ENCODE measurements at regions not wholly inside any gene's neighbourhood (a gene's known extent, or its start where the extent isn't known, plus 50 kb on each side); places are given as distances from the start of the nearest gene placed in this dataset.

GRCh38 chr10:27433976-27434375 is 70.1 kb upstream of the RAB18 start:
- FAIRE-seq (no peak), DNase-seq (ENCODE audit: insufficient read length) (no peak)
- TF ChIP-seq POLR2A (IDR thresholded peaks at IDR 0.05; ENCODE audit: low read depth, low read length), result no peak
- TF ChIP-seq TAF1 (IDR thresholded peaks at IDR 0.05; ENCODE audit: borderline replicate concordance, low read depth, low read length), result no peak
- TF ChIP-seq POLR2AphosphoS5 (IDR thresholded peaks at IDR 0.05; ENCODE audit: low read depth, low read length), result no peak

GRCh38 chr10:27426948-27427467 is 77.1 kb upstream of the RAB18 start:
- no peak for FAIRE-seq
- TF ChIP-seq POLR2A (IDR thresholded peaks at IDR 0.05; ENCODE audit: low read depth, low read length) (no peak), POLR2AphosphoS5 (IDR thresholded peaks at IDR 0.05; ENCODE audit: low read depth, low read length) (no peak), TAF1 (IDR thresholded peaks at IDR 0.05; ENCODE audit: borderline replicate concordance, low read depth, low read length) (no peak)
- no peak for DNase-seq (ENCODE audit: insufficient read length)

GRCh38 chr10:27413831-27414348 is 90.2 kb upstream of the RAB18 start:
- DNase-seq (ENCODE audit: insufficient read length), result no peak
- FAIRE-seq, result no peak
- TF ChIP-seq TAF1 (IDR thresholded peaks at IDR 0.05; ENCODE audit: borderline replicate concordance, low read depth, low read length) (no peak), POLR2AphosphoS5 (IDR thresholded peaks at IDR 0.05; ENCODE audit: low read depth, low read length) (no peak), POLR2A (IDR thresholded peaks at IDR 0.05; ENCODE audit: low read depth, low read length) (no peak)

- DNase-seq (ENCODE audit: insufficient read length) (no peak), FAIRE-seq (no peak)
- TF ChIP-seq POLR2A (IDR thresholded peaks at IDR 0.05; ENCODE audit: low read depth, low read length) (no peak), POLR2AphosphoS5 (IDR thresholded peaks at IDR 0.05; ENCODE audit: low read depth, low read length) (no peak), TAF1 (IDR thresholded peaks at IDR 0.05; ENCODE audit: borderline replicate concordance, low read depth, low read length) (no peak)
These were observed 90.7 kb upstream of the RAB18 start for GRCh38 chr10:27413387-27413786.

GRCh38 chr10:27410153-27410552 is 94.0 kb upstream of the RAB18 start:
- TF ChIP-seq POLR2AphosphoS5 (IDR thresholded peaks at IDR 0.05; ENCODE audit: low read depth, low read length) (no peak), TAF1 (IDR thresholded peaks at IDR 0.05; ENCODE audit: borderline replicate concordance, low read depth, low read length) (no peak), POLR2A (IDR thresholded peaks at IDR 0.05; ENCODE audit: low read depth, low read length) (no peak)
- no peak for DNase-seq (ENCODE audit: insufficient read length)
- FAIRE-seq, result no peak

- TF ChIP-seq POLR2A (IDR thresholded peaks at IDR 0.05; ENCODE audit: low read depth, low read length) (no peak), POLR2AphosphoS5 (IDR thresholded peaks at IDR 0.05; ENCODE audit: low read depth, low read length) (no peak), TAF1 (IDR thresholded peaks at IDR 0.05; ENCODE audit: borderline replicate concordance, low read depth, low read length) (no peak)
- no peak for FAIRE-seq
- no peak for DNase-seq (ENCODE audit: insufficient read length)
These were observed 96.8 kb upstream of the RAB18 start for GRCh38 chr10:27407271-27407670.

GRCh38 chr10:27399871-27400270 is 104.2 kb upstream of the RAB18 start:
- DNase-seq (ENCODE audit: insufficient read length) (no peak), FAIRE-seq (no peak)
- TF ChIP-seq POLR2AphosphoS5 (IDR thresholded peaks at IDR 0.05; ENCODE audit: low read depth, low read length), result no peak
- TF ChIP-seq POLR2A (IDR thresholded peaks at IDR 0.05; ENCODE audit: low read depth, low read length), result no peak
- no peak for TF ChIP-seq TAF1 (IDR thresholded peaks at IDR 0.05; ENCODE audit: borderline replicate concordance, low read depth, low read length)

- TF ChIP-seq POLR2AphosphoS5 (IDR thresholded peaks at IDR 0.05; ENCODE audit: low read depth, low read length) (no peak), POLR2A (IDR thresholded peaks at IDR 0.05; ENCODE audit: low read depth, low read length) (no peak), TAF1 (IDR thresholded peaks at IDR 0.05; ENCODE audit: borderline replicate concordance, low read depth, low read length) (no peak)
- DNase-seq (ENCODE audit: insufficient read length) (no peak), FAIRE-seq (no peak)
These were observed 110.1 kb upstream of the RAB18 start for GRCh38 chr10:27393961-27394360.

GRCh38 chr10:27392606-27393005 is 111.5 kb upstream of the RAB18 start:
- no peak for DNase-seq (ENCODE audit: insufficient read length)
- TF ChIP-seq POLR2A (IDR thresholded peaks at IDR 0.05; ENCODE audit: low read depth, low read length) (no peak), TAF1 (IDR thresholded peaks at IDR 0.05; ENCODE audit: borderline replicate concordance, low read depth, low read length) (no peak), POLR2AphosphoS5 (IDR thresholded peaks at IDR 0.05; ENCODE audit: low read depth, low read length) (no peak)
- FAIRE-seq, result no peak

GRCh38 chr10:27391916-27392315 is 112.2 kb upstream of the RAB18 start:
- FAIRE-seq, result no peak

GRCh38 chr10:27391325-27391724 is 112.8 kb upstream of the RAB18 start:
- TF ChIP-seq TAF1 (IDR thresholded peaks at IDR 0.05; ENCODE audit: borderline replicate concordance, low read depth, low read length) (no peak), POLR2A (IDR thresholded peaks at IDR 0.05; ENCODE audit: low read depth, low read length) (no peak), POLR2AphosphoS5 (IDR thresholded peaks at IDR 0.05; ENCODE audit: low read depth, low read length) (no peak)
- DNase-seq (ENCODE audit: insufficient read length) (no peak), FAIRE-seq (no peak)

More at GRCh38 chr10:27391916-27392315, 112.2 kb upstream of the RAB18 start:
- DNase-seq (ENCODE audit: insufficient read length), result no peak
- no peak for TF ChIP-seq POLR2A (IDR thresholded peaks at IDR 0.05; ENCODE audit: low read depth, low read length)
- TF ChIP-seq POLR2AphosphoS5 (IDR thresholded peaks at IDR 0.05; ENCODE audit: low read depth, low read length), result no peak
- no peak for TF ChIP-seq TAF1 (IDR thresholded peaks at IDR 0.05; ENCODE audit: borderline replicate concordance, low read depth, low read length)

GRCh38 chr10:27390681-27391080 is 113.4 kb upstream of the RAB18 start:
- FAIRE-seq (no peak), DNase-seq (ENCODE audit: insufficient read length) (no peak)
- TF ChIP-seq POLR2AphosphoS5 (IDR thresholded peaks at IDR 0.05; ENCODE audit: low read depth, low read length) (no peak), TAF1 (IDR thresholded peaks at IDR 0.05; ENCODE audit: borderline replicate concordance, low read depth, low read length) (no peak), POLR2A (IDR thresholded peaks at IDR 0.05; ENCODE audit: low read depth, low read length) (no peak)

Data from GM12892 (cell line).